ENCODE measurements at regions not wholly inside any gene's neighbourhood (a gene's known extent, or its start where the extent isn't known, plus 50 kb on each side); places are given as distances from the start of the nearest gene placed in this dataset.
A peak's percentile ranks its signal among the peaks of the same experiment; 100 is the strongest.
"Not testable (repeated sequence)": the region's sequence is repeated elsewhere in the genome, so short reads cannot be mapped to it uniquely, and the experiment has no call there.

- Histone ChIP-seq H3K27ac (no peak overlapping the region), H3K9me3 (no peaks in the 10 kb centered on the region), H3K4me1 (peaks cover 0 to 3% (median 0%) of the 10 kb centered on the region in 3 donors), H3K27me3 (no peaks in the 10 kb centered on the region), H3K36me3 (no peaks in the 10 kb centered on the region), H3K4me3 (no peak overlapping the region)
- intact Hi-C loops (cut with DNase I) = loop anchor here in 1 of 3 donors (10.0 kb wide), 1 partner anchor 113 kb away; the partner anchor contains the start of gene CIBAR2
- 92% methylated on average over 26 of the region's 26 CpGs for WGBS, 2 donors
- FAIRE-seq (no peak), ATAC-seq (peak in 2 of 4 donors; percentile 17 to 32), DNase-seq (no peak)
- no peak for TF ChIP-seq CTCF (IDR thresholded peaks at IDR 0.05)
These were observed 115.9 kb upstream of the CIBAR2 start for GRCh38 chr16:85227946-85228862.

DNA sequence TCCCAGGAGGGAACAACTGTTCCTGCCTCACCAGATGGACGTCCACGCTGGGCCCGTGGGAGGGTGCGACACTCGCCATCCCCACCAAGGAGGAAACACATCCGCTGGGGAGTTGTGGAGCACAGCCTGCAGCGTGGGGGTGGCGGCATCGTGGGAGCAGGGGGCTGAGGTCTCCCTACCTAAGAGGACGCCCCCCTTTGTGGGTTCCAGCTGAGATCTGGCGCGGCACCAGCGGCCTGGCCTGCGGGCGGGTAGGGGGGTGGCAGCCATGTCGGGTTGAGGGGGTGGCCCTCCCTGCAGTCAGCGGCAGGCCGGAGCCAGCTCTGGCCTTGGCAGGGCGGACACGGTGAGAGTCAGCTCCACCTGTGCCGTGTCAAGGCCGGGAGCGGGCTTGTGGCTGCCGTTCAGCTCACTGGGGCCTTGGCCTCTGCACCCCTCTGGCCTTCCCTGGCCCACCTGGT lies 116.7 kb upstream of the CIBAR2 start:
- FAIRE-seq (no peak), DNase-seq (no peak), ATAC-seq (peak; percentile 48 to 82 (median 67))
- no peak overlapping the region for H3K27ac ChIP-seq
- WGBS, 2 donors = 60 to 61% methylated on average over 24 of the region's 24 CpGs
- H3K4me3 ChIP-seq = no peak overlapping the region
- H3K4me1 ChIP-seq = peaks cover 0 to 3% (median 0%) of the 10 kb centered on the region in 3 donors
- no peaks in the 10 kb centered on the region for H3K36me3 ChIP-seq
- H3K9me3 ChIP-seq = no peaks in the 10 kb centered on the region
- no peaks in the 10 kb centered on the region for H3K27me3 ChIP-seq
- TF ChIP-seq CTCF (IDR thresholded peaks at IDR 0.05) = no peak
- intact Hi-C loops (cut with DNase I) = loop anchor here in 1 of 3 donors (10.0 kb wide), 1 partner anchor 114 kb away; the partner anchor contains the start of gene CIBAR2

- Histone ChIP-seq H3K36me3 (no peaks in the 10 kb centered on the region), H3K4me1 (peaks cover 2 to 3% (median 2%) of the 10 kb centered on the region in 3 donors), H3K27me3 (no peaks in the 10 kb centered on the region), H3K27ac (no peak overlapping the region), H3K9me3 (no peaks in the 10 kb centered on the region), H3K4me3 (no peak overlapping the region)
- intact Hi-C loops (cut with DNase I) = loop anchor here in 1 of 3 donors (10.0 kb wide), 1 partner anchor 115 kb away; the partner anchor contains the start of gene CIBAR2
- WGBS, 2 donors = 74 to 77% methylated on average over 8 of the region's 8 CpGs
- ATAC-seq (no peak), DNase-seq (no peak), FAIRE-seq (no peak)
- TF ChIP-seq CTCF (IDR thresholded peaks at IDR 0.05) = no peak
These were observed 117.7 kb upstream of the CIBAR2 start for GRCh38 chr16:85229869-85230462.

GRCh38 chr16:85230764-85231383 lies 118.6 kb upstream of the CIBAR2 start:
- H3K27ac ChIP-seq; H3K27me3 ChIP-seq; H3K9me3 ChIP-seq; DNase-seq; intact Hi-C loops (cut with DNase I); H3K36me3 ChIP-seq; H3K4me1 ChIP-seq; FAIRE-seq; H3K4me3 ChIP-seq; ATAC-seq: not testable (repeated sequence)
- 94 to 98% methylated on average over 6 of the region's 6 CpGs for WGBS, 2 donors

DNA sequence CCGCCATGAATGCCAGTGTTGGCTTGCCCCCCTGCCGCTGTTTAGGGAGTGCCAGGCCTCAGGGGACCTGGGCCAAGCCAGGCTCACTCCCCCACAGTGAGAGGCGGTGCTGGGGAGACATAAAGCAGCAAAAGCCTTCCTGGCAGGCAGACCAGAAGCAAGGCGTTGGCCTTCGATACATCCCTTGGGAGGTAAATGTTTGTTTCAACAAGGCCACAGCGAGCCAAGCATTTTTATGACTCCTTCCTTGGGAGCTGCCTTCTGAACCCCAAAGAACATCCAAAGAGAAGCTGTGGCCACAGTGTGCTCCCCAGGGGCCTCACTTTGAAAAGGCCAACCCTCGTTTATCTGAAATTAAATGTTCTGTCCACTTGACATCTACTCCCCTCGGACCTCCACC lies 119.7 kb upstream of the CIBAR2 start:
- H3K36me3 ChIP-seq = no peaks in the 10 kb centered on the region
- DNase-seq = no peak
- peaks cover 3 to 10% (median 7%) of the 10 kb centered on the region in 3 donors for H3K4me1 ChIP-seq
- intact Hi-C loops (cut with DNase I) = no loop called here
- H3K27ac ChIP-seq = no peak overlapping the region
- no peak for TF ChIP-seq CTCF (IDR thresholded peaks at IDR 0.05)
- no peak for ATAC-seq
- WGBS, 2 donors = 71 to 72% methylated on average over 8 of the region's 8 CpGs
- no peaks in the 10 kb centered on the region for H3K27me3 ChIP-seq
- FAIRE-seq = no peak
- no peak overlapping the region for H3K4me3 ChIP-seq
- no peaks in the 10 kb centered on the region for H3K9me3 ChIP-seq

Measured in pancreas (tissue), 10 donors.